Caki2 (cell line): ENCODE measurements at regions not wholly inside any gene's neighbourhood (a gene's known extent, or its start where the extent isn't known, plus 50 kb on each side); places are given as distances from the start of the nearest gene placed in this dataset.

Experiments used
- DNase-seq: peaks from one replicate; pipeline ENCODE4 v3.0.0-alpha.2; 2015; ENCODE audit warnings: low read depth
- in situ Hi-C: cut with HindIII; loops from 2 replicates; pipeline ENCODE4 v1.10.0; 2016; ENCODE audit warnings: low sequenced_read_pairs, low pct_unique_long_range_greater_than_20kb, mixed read lengths

DNA sequence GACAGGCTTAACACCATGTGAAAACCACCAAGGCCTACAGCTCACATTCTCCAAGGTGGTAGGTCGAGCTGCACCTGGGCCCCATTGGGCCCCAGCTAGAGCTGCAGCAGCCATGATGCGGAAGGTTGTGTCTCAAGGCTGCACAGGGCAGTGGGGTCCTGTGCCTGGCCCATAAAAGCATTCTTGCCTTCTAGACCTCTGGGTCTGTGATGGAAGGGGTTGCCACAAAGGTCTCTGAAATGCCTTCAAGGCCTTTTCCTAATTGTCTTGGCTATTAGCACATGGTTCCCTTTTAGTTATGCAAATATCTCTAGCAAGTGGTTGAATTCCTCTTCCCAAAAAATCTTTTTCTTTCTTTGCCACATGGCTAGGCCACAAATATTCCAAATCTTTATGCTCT lies 52.5 kb upstream of the C11orf58 start:
- in situ Hi-C loops, result no loop called here
- no peak for DNase-seq

- DNase-seq, result no peak
- in situ Hi-C loops, result no loop called here
Measured at GRCh38 chr11:16678466-16679116, 59.9 kb upstream of the C11orf58 start.

DNA sequence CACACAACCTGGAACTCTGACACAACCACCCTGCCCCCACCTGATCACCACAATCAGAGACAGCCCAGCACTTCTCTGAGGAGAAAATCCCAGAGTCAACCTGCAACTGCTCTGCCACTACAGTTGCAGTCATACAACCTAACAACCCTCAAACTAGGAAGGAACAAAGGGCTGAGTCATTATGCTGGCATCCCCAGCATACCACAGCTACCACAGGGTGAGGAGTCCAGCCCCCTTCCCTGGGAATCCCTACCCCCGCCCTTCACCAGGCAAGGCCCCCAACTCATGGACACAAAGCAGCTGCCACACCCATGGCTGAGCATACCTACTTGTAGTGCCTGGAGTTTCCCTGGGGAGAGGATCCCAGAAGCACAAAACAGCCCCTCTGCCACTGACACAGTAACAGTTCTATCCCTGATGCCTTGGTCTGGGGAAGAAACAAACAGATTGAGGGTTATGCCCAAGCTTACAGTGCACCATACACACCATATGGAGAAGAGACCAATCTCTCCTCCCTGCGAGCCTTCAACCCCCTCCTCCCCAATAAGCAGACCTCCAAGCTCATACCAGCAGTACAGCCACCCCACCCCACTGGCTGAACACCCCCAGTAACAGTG lies 68.5 kb upstream of the C11orf58 start:
- in situ Hi-C loops, result no loop called here
- peak; percentile 52 for DNase-seq

DNA sequence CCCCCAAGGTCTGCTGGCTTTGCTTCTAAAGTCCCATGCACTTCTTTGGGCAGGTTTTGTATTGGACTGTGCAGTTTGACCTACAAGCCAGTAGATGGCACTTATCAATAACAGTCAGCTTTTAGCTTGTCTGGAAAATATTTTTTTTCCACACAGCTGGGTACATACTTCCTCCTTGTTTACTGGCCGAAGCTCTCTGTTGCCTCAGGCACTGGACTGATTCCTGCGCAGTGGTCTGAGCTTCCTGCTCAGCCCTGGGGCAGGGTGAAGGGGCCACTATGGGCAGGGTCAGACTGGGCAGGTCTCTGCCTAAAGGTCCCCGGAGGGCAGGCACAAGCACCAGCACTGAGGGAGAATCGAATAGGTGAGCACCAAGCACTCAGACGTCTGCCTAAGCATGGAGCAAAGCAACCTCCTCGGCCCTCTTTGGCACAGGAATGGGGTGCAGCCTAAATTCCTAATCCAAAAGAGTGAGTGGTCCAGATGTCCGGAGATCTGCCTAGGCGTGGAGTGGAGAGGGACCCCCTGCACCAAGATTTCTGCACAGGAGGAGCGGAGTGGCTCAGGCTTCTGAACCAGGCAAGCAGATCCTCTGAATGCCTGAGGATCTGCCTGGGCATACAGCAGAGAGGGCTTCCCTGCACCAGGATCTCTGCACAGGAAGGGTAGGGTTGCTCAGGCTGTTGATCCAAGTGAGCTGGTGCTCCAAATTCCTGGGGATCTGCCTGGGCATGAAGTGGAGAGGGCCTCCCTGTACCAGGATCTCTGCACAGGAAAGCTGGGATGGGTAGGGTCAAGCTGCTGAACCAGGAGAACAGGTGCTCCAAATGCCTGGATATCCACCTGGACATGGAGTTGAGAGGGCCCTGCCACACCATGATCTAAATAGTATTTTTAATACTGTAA lies 105.9 kb upstream of the C11orf58 start:
- peak; percentile 21 for DNase-seq
- in situ Hi-C loops, result no loop called here

DNA sequence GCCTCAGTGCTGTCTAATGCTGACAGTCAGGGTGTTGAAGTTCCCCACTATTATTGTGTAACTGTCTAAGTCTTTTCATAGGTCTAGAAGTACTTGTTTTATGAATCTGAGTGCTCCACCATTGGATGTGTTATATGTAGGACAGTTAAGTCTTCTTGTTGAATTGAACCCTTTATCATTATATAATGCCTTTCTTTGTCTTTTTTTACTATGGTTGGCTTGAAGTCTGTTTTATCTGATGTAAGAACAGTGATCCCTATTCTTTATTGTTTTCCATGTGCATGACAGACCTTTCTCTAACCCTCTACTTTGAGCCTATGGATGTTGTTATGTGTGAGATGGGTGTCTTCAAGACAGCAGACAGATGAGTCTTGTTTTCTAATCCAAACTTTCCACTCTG lies 107.8 kb upstream of the C11orf58 start:
- in situ Hi-C loops, result no loop called here
- no peak for DNase-seq

- no peak for DNase-seq
- in situ Hi-C loops, result no loop called here
Measured at GRCh38 chr11:16618431-16618830, 120.0 kb upstream of the C11orf58 start.

DNA sequence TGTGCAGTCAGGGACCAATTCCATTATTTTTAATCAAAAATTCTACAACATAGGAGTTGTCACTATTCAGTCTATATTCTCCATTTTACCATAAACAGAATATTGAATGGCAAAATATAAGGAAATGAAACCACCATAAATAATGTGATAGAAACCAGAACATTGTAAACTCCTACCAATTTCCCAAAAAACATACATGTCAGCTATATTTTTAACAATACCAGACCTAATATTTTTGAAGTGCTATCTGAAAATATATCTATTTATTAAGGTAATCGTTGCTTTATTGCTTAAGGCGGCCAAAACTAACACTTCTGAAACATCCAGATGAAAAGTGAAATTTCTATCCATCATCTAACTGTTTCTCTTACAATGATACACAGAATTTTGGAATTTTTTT lies 123.0 kb upstream of the C11orf58 start:
- no peak for DNase-seq
- in situ Hi-C loops, result no loop called here

- in situ Hi-C loops, result no loop called here
- DNase-seq, result peak; percentile 69
Measured at GRCh38 chr11:16613512-16614381, 124.7 kb upstream of the C11orf58 start.

DNA sequence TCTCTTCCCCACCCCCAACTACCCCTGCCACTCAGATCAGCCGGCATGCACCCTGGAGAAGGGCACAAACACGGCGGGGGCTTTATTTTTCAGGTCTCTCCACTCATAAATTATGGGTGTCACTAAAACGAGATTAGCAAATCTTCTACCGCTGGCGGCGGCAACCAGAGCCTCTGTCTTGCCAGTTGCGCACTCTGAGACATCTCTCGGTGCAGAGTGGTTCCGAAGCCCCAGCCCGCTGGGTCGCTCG lies 125.3 kb upstream of the C11orf58 start:
- in situ Hi-C loops, result no loop called here

GRCh38 chr11:16612566-16613261 lies 125.7 kb upstream of the C11orf58 start:
- peak; percentile 10 for DNase-seq
- in situ Hi-C loops, result no loop called here

More for the DNA sequence above, 125.3 kb upstream of the C11orf58 start:
- no peak for DNase-seq

DNA sequence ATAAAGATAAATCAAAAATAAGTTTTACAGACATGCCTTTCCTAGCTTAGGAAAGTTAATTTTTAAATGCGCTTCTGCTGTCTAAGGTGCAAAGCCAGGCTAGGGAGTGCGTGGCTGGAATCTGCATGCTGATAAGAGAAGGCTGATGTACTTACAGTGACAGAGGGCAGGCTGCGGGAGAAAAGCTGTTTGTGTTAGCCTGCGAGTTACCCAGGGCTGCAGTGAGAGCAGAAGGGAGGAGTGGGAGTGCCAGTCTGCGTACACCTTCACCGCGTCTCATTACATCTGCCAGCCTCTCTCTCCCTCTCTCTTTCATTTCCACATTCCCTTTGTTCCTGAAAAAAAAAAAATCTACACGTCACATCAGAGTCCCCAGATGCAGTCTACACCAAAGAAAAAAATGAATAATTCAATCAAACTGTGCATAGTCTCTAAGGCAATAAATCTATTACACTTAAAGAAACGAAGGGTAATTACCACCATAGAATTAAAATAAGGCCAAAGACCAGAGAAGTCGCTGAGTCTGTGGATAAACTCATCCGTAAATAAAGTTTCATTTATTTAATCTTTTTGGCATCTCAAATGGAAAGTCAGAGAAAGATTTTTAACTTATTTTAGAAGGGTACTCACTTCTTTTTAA lies 126.4 kb upstream of the C11orf58 start:
- in situ Hi-C loops, result no loop called here
- no peak for DNase-seq

DNA sequence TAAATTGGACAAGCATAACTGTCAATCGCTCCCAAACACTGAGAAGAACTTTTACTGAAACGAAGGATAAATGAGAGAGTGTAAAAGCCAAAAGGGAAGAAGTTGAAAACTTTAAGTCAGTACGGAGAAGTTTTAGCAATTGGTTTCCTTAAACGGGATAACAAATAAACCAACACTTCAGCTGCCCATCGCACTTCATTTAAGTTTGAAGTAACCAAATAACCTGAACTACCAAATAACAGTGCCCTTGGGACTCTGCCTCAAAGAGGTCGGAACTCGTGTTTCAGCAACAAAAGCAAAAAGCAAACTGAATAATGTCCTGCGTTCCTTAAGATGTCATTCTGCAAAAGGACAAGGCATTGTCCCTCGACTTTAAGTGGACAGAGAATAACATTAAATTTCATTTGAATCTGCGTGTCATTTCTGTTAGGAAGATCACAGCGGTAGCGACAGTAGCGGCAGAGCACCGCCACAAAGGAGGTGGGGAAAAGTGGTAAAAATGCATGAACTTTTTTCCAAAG lies 127.0 kb upstream of the C11orf58 start:
- DNase-seq, result no peak
- in situ Hi-C loops, result no loop called here

GRCh38 chr11:16610738-16611388 lies 127.6 kb upstream of the C11orf58 start:
- in situ Hi-C loops, result no loop called here
- DNase-seq, result no peak

GRCh38 chr11:16610213-16610737 lies 128.2 kb upstream of the C11orf58 start:
- DNase-seq, result no peak
- in situ Hi-C loops, result no loop called here

DNA sequence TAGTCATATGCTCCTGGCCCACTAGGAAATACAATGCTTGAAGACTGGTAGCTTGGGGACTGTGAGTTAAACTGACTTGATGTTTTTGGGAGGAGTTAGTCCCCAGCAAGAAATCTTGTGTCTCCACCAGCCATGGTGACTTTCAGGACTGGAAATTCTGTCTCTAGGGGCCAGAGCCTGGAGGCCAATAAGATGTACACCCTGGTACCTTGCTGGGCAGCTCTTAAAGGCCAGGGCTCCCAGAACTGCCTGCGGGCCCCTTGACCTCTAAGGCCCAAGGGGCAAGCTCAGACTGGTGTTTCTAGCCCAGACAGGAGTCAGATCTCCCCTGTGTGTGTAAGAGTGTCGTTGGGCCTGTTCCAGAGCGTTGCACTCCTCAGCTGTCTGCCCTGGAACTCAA lies 128.7 kb upstream of the C11orf58 start:
- in situ Hi-C loops, result no loop called here
- no peak for DNase-seq

GRCh38 chr11:16607675-16608644 lies 130.5 kb upstream of the C11orf58 start:
- in situ Hi-C loops, result no loop called here
- peak; percentile 68 for DNase-seq
